IPS-15b (cell line): ENCODE measurements at regions not wholly inside any gene's neighbourhood (a gene's known extent, or its start where the extent isn't known, plus 50 kb on each side); places are given as distances from the start of the nearest gene placed in this dataset.

Experiments
- H3K27me3 ChIP-seq: one replicate; pipeline ENCODE4 v1.6.1; 2013; ENCODE audit warnings: low read length; ENCODE audit not compliant: control insufficient read depth, insufficient read depth
- H3K36me3 ChIP-seq: one replicate; pipeline ENCODE4 v1.6.1; 2013; ENCODE audit warnings: low read length; ENCODE audit not compliant: control insufficient read depth, insufficient read depth
- H3K4me1 ChIP-seq: one replicate; pipeline ENCODE4 v1.6.1; 2013; ENCODE audit warnings: mild to moderate bottlenecking, low read length; ENCODE audit not compliant: control insufficient read depth, insufficient read depth
- H3K4me3 ChIP-seq: one replicate; pipeline ENCODE4 v1.5.1; 2013; ENCODE audit warnings: low read depth, low read length
- H3K9ac ChIP-seq: one replicate; pipeline ENCODE4 v1.6.1; 2013; ENCODE audit warnings: low read depth, mild to moderate bottlenecking, low read length
- H3K9me3 ChIP-seq: one replicate; pipeline ENCODE4 v1.6.1; 2013; ENCODE audit warnings: mild to moderate bottlenecking, low read length; ENCODE audit not compliant: control insufficient read depth, insufficient read depth

DNA sequence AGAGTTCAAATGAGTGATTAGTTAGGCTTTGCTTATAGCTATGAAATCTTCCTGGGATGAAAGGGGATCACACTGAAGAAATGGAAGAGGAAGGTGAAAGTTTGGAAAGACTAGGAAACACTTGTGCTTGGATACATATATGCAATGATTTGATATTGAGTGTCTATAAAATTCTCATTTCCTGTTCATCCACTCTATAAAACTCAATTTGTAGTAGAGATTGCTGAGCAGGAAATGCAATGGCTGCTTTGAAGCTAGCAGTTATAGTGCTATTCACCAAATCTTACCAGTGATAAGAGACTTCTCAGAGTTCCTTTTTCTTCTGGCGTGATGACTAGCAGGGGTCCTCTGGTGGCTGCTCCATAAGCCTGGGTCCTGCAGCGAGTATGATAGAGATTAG is 128.1 kb upstream of the HPF1 start:
- H3K9me3 ChIP-seq: no peaks in the 10 kb centered on the region
- H3K4me1 ChIP-seq: no peaks in the 10 kb centered on the region
- no peaks in the 10 kb centered on the region for H3K27me3 ChIP-seq
- H3K4me3 ChIP-seq: no peak overlapping the region
- H3K9ac ChIP-seq: no peak overlapping the region
- no peaks in the 10 kb centered on the region for H3K36me3 ChIP-seq

- H3K9ac ChIP-seq: no peak overlapping the region
- no peaks in the 10 kb centered on the region for H3K36me3 ChIP-seq
- H3K4me1 ChIP-seq: no peaks in the 10 kb centered on the region
- H3K27me3 ChIP-seq: no peaks in the 10 kb centered on the region
- no peaks in the 10 kb centered on the region for H3K9me3 ChIP-seq
- no peak overlapping the region for H3K4me3 ChIP-seq
Observed at GRCh38 chr4:169881769-169882168, 124.0 kb upstream of the HPF1 start.

GRCh38 chr4:169870507-169870906 is 112.8 kb upstream of the HPF1 start:
- Histone ChIP-seq H3K4me3 (no peak overlapping the region), H3K9ac (no peak overlapping the region), H3K36me3 (no peaks in the 10 kb centered on the region), H3K27me3 (no peaks in the 10 kb centered on the region), H3K9me3 (no peaks in the 10 kb centered on the region), H3K4me1 (no peaks in the 10 kb centered on the region)

- Histone ChIP-seq H3K36me3 (no peaks in the 10 kb centered on the region), H3K4me1 (no peaks in the 10 kb centered on the region), H3K9me3 (no peaks in the 10 kb centered on the region), H3K27me3 (no peaks in the 10 kb centered on the region), H3K9ac (no peak overlapping the region), H3K4me3 (no peak overlapping the region)
Observed at GRCh38 chr4:169869490-169869889, 111.7 kb upstream of the HPF1 start.

DNA sequence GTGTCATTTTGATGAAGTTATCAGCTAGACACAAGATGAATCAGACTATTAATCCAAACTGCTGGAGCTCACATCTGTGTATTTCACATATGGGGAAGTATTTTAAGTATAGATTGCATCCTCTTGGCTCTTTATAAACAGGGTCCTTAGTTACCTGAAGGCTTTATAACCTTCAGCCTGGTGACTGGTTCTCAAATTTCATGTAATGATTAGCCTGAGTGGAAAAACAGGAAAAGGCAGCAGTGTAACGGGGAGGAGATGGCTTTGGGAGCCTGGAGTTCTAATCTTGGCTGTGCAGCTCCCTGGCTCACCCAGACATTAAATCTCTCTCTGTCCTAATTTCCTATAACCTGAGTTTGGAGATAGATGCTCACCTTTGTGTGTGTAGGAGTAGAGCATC is 103.8 kb upstream of the HPF1 start:
- Histone ChIP-seq H3K9ac (no peak overlapping the region), H3K4me1 (no peaks in the 10 kb centered on the region), H3K27me3 (no peaks in the 10 kb centered on the region), H3K36me3 (no peaks in the 10 kb centered on the region), H3K4me3 (no peak overlapping the region), H3K9me3 (no peaks in the 10 kb centered on the region)

DNA sequence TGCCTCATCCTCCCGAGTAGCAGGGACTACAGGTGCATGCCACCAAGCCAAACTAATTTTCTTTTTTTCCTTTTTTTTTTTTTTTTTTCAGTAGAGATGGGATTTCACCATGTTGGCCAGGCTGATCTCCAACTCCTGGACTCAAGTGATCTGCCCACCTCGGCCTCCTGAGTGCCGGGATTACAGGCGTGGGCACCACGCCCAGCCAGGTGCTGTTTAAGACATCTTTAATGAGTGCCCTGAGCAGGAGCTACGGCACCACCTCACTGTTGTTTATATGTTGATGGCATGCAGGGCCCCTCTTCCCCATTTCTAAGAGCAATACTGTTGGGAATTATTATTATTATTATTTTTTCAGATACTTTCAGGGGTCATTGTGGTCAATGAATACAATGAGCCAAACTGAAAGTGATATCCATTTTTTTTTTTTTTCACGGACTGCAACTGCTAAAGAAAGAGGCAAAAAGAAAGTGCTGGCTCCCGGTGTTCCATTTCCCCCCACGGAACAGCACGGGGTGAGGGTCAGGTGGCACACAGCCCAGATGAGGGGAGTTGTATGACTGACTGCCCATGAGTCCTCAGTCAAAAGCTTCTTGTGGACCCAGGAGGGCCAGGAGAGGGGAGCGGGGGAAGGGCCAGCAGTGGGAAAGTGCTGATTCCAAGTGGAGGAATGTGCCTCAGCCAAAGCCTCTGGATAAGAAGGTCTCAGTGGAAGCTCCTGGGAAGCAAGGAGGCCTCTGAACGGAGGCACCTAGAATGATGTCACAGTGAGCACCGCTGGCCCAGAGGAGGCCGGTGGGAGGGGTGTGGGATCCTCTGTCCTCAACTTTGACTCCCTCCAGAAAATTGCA is 101.8 kb upstream of the HPF1 start:
- H3K27me3 ChIP-seq: no peaks in the 10 kb centered on the region
- no peaks in the 10 kb centered on the region for H3K36me3 ChIP-seq
- H3K9me3 ChIP-seq: no peaks in the 10 kb centered on the region
- H3K9ac ChIP-seq: no peak overlapping the region
- H3K4me1 ChIP-seq: no peaks in the 10 kb centered on the region
- no peak overlapping the region for H3K4me3 ChIP-seq

- no peaks in the 10 kb centered on the region for H3K4me1 ChIP-seq
- H3K36me3 ChIP-seq: no peaks in the 10 kb centered on the region
- H3K9me3 ChIP-seq: no peaks in the 10 kb centered on the region
- H3K27me3 ChIP-seq: no peaks in the 10 kb centered on the region
- no peak overlapping the region for H3K9ac ChIP-seq
- H3K4me3 ChIP-seq: no peak overlapping the region
Observed at GRCh38 chr4:169854090-169854489, 96.3 kb upstream of the HPF1 start.

GRCh38 chr4:169852481-169852880 is 94.7 kb upstream of the HPF1 start:
- Histone ChIP-seq H3K9ac (no peak overlapping the region), H3K36me3 (no peaks in the 10 kb centered on the region), H3K4me1 (no peaks in the 10 kb centered on the region), H3K27me3 (no peaks in the 10 kb centered on the region), H3K4me3 (no peak overlapping the region), H3K9me3 (no peaks in the 10 kb centered on the region)

- Histone ChIP-seq H3K9me3 (no peaks in the 10 kb centered on the region), H3K9ac (no peak overlapping the region), H3K4me1 (no peaks in the 10 kb centered on the region), H3K27me3 (no peaks in the 10 kb centered on the region), H3K4me3 (no peak overlapping the region), H3K36me3 (no peaks in the 10 kb centered on the region)
Observed at GRCh38 chr4:169851750-169852149, 94.0 kb upstream of the HPF1 start.

GRCh38 chr4:169849456-169849855 is 91.7 kb upstream of the HPF1 start:
- no peak overlapping the region for H3K4me3 ChIP-seq
- no peak overlapping the region for H3K9ac ChIP-seq
- H3K27me3 ChIP-seq: no peaks in the 10 kb centered on the region
- H3K4me1 ChIP-seq: no peaks in the 10 kb centered on the region
- no peaks in the 10 kb centered on the region for H3K36me3 ChIP-seq
- H3K9me3 ChIP-seq: no peaks in the 10 kb centered on the region

DNA sequence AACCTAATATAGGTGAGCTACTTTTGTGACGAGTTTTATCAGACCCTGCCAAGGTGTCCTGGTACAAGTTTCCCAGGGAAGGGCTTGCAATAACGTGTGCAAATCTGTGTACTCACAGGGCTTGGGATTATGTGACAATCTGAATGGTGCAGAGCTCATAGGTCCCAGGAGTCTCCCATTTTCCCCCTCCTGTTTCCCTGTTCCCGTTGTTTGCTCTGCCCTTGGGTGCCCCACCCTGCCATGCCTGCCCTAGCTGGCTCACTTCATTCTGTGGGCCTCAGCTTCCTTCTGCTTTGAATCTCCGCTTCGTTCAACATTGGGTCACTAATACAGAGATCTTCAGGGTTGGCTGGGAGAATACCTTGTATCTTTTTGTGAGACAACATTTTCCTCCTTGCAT is 90.3 kb upstream of the HPF1 start:
- Histone ChIP-seq H3K9ac (no peak overlapping the region), H3K36me3 (no peaks in the 10 kb centered on the region), H3K4me3 (no peak overlapping the region), H3K27me3 (no peaks in the 10 kb centered on the region), H3K4me1 (no peaks in the 10 kb centered on the region), H3K9me3 (no peaks in the 10 kb centered on the region)

GRCh38 chr4:169847171-169847570 is 89.4 kb upstream of the HPF1 start:
- Histone ChIP-seq H3K4me1 (peaks cover 3% of the 10 kb centered on the region), H3K9ac (no peak overlapping the region), H3K9me3 (no peaks in the 10 kb centered on the region), H3K27me3 (no peaks in the 10 kb centered on the region), H3K4me3 (no peak overlapping the region), H3K36me3 (no peaks in the 10 kb centered on the region)
